Activated B cell treated with CpG ODN at 0.5 μM for 24 hours (primary cell): ENCODE measurements at regions not wholly inside any gene's neighbourhood (a gene's known extent, or its start where the extent isn't known, plus 50 kb on each side); places are given as distances from the start of the nearest gene placed in this dataset.
"Not testable (repeated sequence)": the region's sequence is repeated elsewhere in the genome, so short reads cannot be mapped to it uniquely, and the experiment has no call there.

Experiments
- ATAC-seq: fragments of 200-7000 bp; cut with Tn5 transposase; one replicate; pipeline ENCODE4 v1.10.0; 2021; ENCODE audit warnings: low read depth, mild to moderate bottlenecking, moderate library complexity
- CTCF ChIA-PET: fragments of 350-600 bp; sonication (Branson Sonifier 250); formaldehyde crosslinking; loops from one replicate; lab custom pipeline; 2021; ENCODE audit warnings: antibody characterized with exemption; lab: Charles Lee
- POLR2A ChIA-PET: fragments of 350-600 bp; sonication (Branson Sonifier 250); formaldehyde crosslinking; loops from one replicate; lab custom pipeline; 2021; ENCODE audit warnings: antibody characterized with exemption; lab: Charles Lee
- DNase-seq: peaks from one replicate; pipeline ENCODE4 v3.0.0; 2022
- H3K27ac Mint-ChIP-seq: one replicate; pipeline ENCODE4 v1.8.0; 2020; ENCODE audit warnings: mixed read lengths
- H3K27me3 Mint-ChIP-seq: one replicate; pipeline ENCODE4 v1.8.0; 2021; ENCODE audit warnings: mixed read lengths
- H3K36me3 Mint-ChIP-seq: one replicate; pipeline ENCODE4 v1.8.0; 2021; ENCODE audit warnings: low read depth, mixed read lengths
- H3K4me1 Mint-ChIP-seq: one replicate; pipeline ENCODE4 v1.8.0; 2021; ENCODE audit warnings: mixed read lengths
- H3K4me3 Mint-ChIP-seq: one replicate; pipeline ENCODE4 v1.8.0; 2020; ENCODE audit warnings: mild to moderate bottlenecking, mixed read lengths
- H3K9me3 Mint-ChIP-seq: one replicate; pipeline ENCODE4 v1.8.0; 2020; ENCODE audit warnings: mixed read lengths
- intact Hi-C: fragments of 100-400 bp; cut with micrococcal nuclease; formaldehyde crosslinking; loops from one replicate; pipeline ENCODE4 v1.15.1; 2024
- TF ChIP-seq, protein P1 (sequence below): fragments of 200-600 bp; IDR thresholded peaks from one replicate; pipeline ENCODE4 v1.8.0; 2022; ENCODE audit warnings: antibody characterized with exemption, mild to moderate bottlenecking

DNA sequence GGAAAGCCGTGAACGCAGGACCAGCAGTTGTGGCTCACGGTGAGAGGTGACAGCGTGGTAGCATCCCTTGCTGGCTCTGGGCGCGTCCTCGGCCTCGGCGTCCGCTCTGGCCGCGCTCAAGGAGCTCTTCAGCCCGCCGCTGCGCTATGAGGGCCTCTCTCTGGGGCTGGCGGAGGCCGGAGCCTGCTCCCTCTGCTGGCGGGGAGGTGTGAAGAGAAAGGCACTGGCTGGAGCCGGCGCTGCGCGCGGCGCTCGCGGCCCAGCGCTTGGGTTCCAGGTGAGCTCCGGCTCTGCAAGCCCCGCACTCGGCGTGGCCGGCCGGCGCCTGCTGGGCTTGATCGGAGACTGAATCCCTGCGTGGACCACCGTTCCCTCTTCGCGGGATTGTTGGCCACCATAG is 705.6 kb downstream of the SEMA5A start:
- Mint-ChIP-seq H3K27ac (no peak overlapping the region), H3K27me3 (no peaks in the 10 kb centered on the region), H3K4me1 (no peaks in the 10 kb centered on the region), H3K4me3 (no peak overlapping the region), H3K9me3 (peaks cover 2% of the 10 kb centered on the region), H3K36me3 (no peaks in the 10 kb centered on the region)
- intact Hi-C loops, result no loop called here
- ChIA-PET POLR2A (no interaction called here), CTCF (no interaction called here)
- DNase-seq (no peak), ATAC-seq (no peak)
- TF ChIP-seq, protein P1, sequence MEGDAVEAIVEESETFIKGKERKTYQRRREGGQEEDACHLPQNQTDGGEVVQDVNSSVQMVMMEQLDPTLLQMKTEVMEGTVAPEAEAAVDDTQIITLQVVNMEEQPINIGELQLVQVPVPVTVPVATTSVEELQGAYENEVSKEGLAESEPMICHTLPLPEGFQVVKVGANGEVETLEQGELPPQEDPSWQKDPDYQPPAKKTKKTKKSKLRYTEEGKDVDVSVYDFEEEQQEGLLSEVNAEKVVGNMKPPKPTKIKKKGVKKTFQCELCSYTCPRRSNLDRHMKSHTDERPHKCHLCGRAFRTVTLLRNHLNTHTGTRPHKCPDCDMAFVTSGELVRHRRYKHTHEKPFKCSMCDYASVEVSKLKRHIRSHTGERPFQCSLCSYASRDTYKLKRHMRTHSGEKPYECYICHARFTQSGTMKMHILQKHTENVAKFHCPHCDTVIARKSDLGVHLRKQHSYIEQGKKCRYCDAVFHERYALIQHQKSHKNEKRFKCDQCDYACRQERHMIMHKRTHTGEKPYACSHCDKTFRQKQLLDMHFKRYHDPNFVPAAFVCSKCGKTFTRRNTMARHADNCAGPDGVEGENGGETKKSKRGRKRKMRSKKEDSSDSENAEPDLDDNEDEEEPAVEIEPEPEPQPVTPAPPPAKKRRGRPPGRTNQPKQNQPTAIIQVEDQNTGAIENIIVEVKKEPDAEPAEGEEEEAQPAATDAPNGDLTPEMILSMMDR, result no peak

DNA sequence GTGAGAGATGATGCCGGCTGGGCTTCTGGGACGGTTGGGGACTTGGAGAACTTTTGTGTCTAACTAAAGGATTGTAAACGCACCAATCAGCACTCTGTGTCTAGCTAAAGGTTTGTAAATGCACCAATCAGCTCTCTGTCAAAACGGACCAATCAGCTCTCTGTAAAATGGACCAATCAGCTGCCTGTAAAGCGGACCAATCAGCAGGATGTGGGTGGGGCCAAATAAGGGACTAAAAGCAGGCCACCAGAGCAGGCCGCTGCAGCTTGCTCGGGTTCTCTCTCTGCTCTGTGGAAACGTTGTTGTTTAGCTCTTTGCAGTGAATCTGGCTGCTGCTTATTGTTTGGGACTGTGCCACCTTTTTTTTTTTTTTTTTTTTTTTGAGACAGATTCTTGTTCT is 705.1 kb downstream of the SEMA5A start:
- intact Hi-C loops, H3K27me3 Mint-ChIP-seq, H3K9me3 Mint-ChIP-seq, DNase-seq, POLR2A ChIA-PET, H3K4me1 Mint-ChIP-seq, CTCF ChIA-PET, ATAC-seq, H3K27ac Mint-ChIP-seq, H3K4me3 Mint-ChIP-seq, H3K36me3 Mint-ChIP-seq: not testable (repeated sequence)

DNA sequence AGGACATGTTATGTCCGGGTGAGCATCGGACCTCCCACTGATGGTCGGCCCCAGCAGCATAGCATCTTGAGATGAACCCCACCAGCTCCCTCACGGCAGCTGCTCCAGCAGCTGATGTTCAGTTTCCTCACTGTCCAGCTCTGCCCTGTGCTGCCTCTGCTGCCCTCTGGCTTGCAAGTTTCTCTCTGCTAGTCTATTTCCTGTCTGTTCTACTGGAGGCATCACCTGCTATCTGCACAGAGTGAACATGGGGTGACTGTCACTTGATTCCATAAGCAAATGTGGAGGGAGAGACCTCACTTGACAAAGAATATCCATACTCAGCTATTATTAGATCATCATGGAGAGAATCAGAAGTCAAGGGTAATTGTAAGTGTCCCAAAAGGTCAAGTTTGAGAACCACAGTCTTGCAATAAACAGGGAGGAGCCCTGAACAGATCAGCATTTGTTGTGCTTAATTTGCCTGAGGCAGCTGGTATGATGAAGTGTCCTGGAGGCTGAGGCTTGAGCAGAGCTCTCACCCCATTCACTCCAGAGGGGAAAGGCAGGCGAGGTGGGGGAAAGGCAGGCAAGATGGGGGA is 702.8 kb downstream of the SEMA5A start:
- H3K9me3 Mint-ChIP-seq, result peaks cover 2% of the 10 kb centered on the region
- H3K4me3 Mint-ChIP-seq, result no peak overlapping the region
- H3K27ac Mint-ChIP-seq, result no peak overlapping the region
- intact Hi-C loops, result no loop called here
- CTCF ChIA-PET, result no interaction called here
- ATAC-seq, result no peak
- no peaks in the 10 kb centered on the region for H3K27me3 Mint-ChIP-seq
- DNase-seq, result no peak
- POLR2A ChIA-PET, result interaction anchor here (0.7 kb wide), 1 partner anchor 46 kb away, joined by 4 read pairs; no protein-coding TSS in a partner anchor
- H3K36me3 Mint-ChIP-seq, result no peaks in the 10 kb centered on the region
- TF ChIP-seq, protein P1, result no peak
- no peaks in the 10 kb centered on the region for H3K4me1 Mint-ChIP-seq

DNA sequence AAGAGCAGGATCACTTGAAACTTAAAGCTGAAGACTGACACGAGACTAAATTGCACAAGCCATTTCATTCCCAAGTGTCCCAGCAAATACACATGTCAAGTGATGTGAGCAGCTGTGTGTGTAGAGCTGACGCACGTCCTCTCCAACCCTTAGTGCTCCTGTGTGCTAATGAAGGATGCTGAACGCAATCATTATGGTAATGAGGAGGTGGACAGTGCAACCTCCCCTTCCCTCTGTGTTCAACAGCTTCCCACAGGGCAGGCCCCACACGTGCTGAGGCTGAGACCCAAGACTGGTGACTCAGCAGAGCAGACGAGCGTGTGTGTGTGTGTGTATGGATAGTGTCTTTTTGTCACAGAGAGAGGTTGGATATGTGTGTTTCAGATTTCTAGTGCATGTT is 702.1 kb downstream of the SEMA5A start:
- no peaks in the 10 kb centered on the region for H3K4me1 Mint-ChIP-seq
- no peak overlapping the region for H3K27ac Mint-ChIP-seq
- H3K9me3 Mint-ChIP-seq, result peaks cover 2% of the 10 kb centered on the region
- intact Hi-C loops, result no loop called here
- ChIA-PET CTCF (no interaction called here), POLR2A (interaction anchor here (0.7 kb wide), 1 partner anchor 46 kb away, joined by 4 read pairs; no protein-coding TSS in a partner anchor)
- no peaks in the 10 kb centered on the region for H3K27me3 Mint-ChIP-seq
- no peak overlapping the region for H3K4me3 Mint-ChIP-seq
- TF ChIP-seq, protein P1, result no peak
- H3K36me3 Mint-ChIP-seq, result no peaks in the 10 kb centered on the region
- no peak for ATAC-seq
- no peak for DNase-seq

DNA sequence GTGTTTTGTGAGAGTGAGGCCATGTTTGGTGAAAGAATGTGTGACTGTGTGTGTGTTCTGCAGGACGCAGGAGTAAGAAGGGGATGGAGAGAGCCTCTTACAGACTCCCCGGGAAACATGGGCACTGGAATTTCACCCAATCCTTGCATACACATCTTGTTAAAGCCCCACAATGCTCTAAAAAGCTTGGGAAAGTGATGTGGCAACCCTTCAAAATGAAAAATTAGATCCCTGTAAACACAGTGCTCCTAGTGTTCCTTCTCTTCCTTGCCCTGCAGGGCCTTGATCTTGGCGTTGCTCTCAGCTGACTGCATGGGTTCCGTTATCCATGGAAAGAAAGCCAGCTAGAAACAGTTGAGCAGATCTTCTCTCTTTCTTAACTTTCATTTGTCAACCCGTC is 701.7 kb downstream of the SEMA5A start:
- POLR2A ChIA-PET, result no interaction called here
- intact Hi-C loops, result no loop called here
- peaks cover 2% of the 10 kb centered on the region for H3K9me3 Mint-ChIP-seq
- H3K4me1 Mint-ChIP-seq, result no peaks in the 10 kb centered on the region
- H3K27ac Mint-ChIP-seq, result no peak overlapping the region
- H3K36me3 Mint-ChIP-seq, result no peaks in the 10 kb centered on the region
- ATAC-seq (no peak), DNase-seq (no peak)
- CTCF ChIA-PET, result no interaction called here
- no peak overlapping the region for H3K4me3 Mint-ChIP-seq
- H3K27me3 Mint-ChIP-seq, result no peaks in the 10 kb centered on the region
- TF ChIP-seq, protein P1, result no peak

DNA sequence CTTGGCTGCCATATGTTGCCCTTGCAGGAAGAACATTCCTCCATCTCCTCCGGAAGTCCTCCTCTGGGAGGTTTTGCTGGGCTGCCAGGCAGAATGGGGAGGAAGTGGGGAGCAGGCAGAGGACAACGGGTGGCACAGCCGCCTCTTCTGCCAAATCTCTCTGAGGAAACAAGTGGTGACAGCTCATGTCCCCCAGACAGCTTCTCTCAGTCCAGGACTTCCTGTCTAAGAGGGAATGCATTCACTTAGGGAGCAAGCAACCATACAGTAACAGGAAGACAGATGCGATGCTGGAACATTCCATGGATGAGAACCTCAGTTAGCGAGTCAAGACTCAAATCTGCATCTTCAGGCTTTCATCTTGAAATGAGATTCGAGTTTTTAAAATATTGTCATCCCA is 701.0 kb downstream of the SEMA5A start:
- no peak overlapping the region for H3K4me3 Mint-ChIP-seq
- ATAC-seq (no peak), DNase-seq (no peak)
- no peak overlapping the region for H3K27ac Mint-ChIP-seq
- TF ChIP-seq, protein P1, result no peak
- H3K9me3 Mint-ChIP-seq, result peaks cover 2% of the 10 kb centered on the region
- H3K4me1 Mint-ChIP-seq, result no peaks in the 10 kb centered on the region
- no peaks in the 10 kb centered on the region for H3K36me3 Mint-ChIP-seq
- H3K27me3 Mint-ChIP-seq, result no peaks in the 10 kb centered on the region
- ChIA-PET POLR2A (no interaction called here), CTCF (no interaction called here)
- intact Hi-C loops, result no loop called here
